Colonic mucosa (tissue), 4 donors: ENCODE measurements at regions not wholly inside any gene's neighbourhood (a gene's known extent, or its start where the extent isn't known, plus 50 kb on each side); places are given as distances from the start of the nearest gene placed in this dataset.

Source experiments
- DNase-seq: peaks from one replicate; pipeline ENCODE4 v3.0.0-alpha.2; 2020
- H3K27ac ChIP-seq: fragments of 200-600 bp; one replicate; pipeline ENCODE4 v1.8.0; 2021
- H3K27me3 ChIP-seq: fragments of 200-600 bp; one replicate; pipeline ENCODE4 v1.8.0; 2021
- H3K36me3 ChIP-seq: fragments of 200-600 bp; one replicate; pipeline ENCODE4 v1.8.0; 2021
- H3K4me1 ChIP-seq: fragments of 200-600 bp; one replicate; pipeline ENCODE4 v1.8.0; 2021; ENCODE audit warnings: mild to moderate bottlenecking
- H3K4me3 ChIP-seq: fragments of 200-600 bp; one replicate; pipeline ENCODE4 v1.8.0; 2021
- H3K9ac ChIP-seq, 2 donors: one replicate each; pipeline ENCODE4 v1.7.0; 2013; ENCODE audit warnings: control low read depth in 2 of 2, low read depth in 2 of 2, low read length in 2 of 2
- H3K9me3 ChIP-seq: fragments of 200-600 bp; one replicate; pipeline ENCODE4 v1.8.0; 2021
- CTCF ChIP-seq: fragments of 200-600 bp; IDR thresholded peaks from one replicate; pipeline ENCODE4 v1.8.0; 2022; ENCODE audit warnings: antibody characterized with exemption, mild to moderate bottlenecking
- intact Hi-C: fragments of 100-400 bp; cut with DNase I; formaldehyde crosslinking; loops from one replicate; pipeline ENCODE4 v1.14.1; 2022
- donor health status: healthy.
- donor health status: DM: no; HTN: no; CAD: no.
- donor health status: DM: no; HTN: no; CAD: no.

GRCh38 chr2:57575700-57576268 lies 470.8 kb upstream of the VRK2 start:
- Histone ChIP-seq H3K27ac (no peak overlapping the region), H3K36me3 (no peaks in the 10 kb centered on the region), H3K4me3 (no peak overlapping the region), H3K9ac (no peak overlapping the region), H3K27me3 (no peaks in the 10 kb centered on the region), H3K4me1 (no peaks in the 10 kb centered on the region), H3K9me3 (no peaks in the 10 kb centered on the region)
- TF ChIP-seq CTCF, result no peak
- intact Hi-C loops, result no loop called here
- DNase-seq, result no peak

GRCh38 chr2:57576983-57577382 lies 469.6 kb upstream of the VRK2 start:
- DNase-seq, result no peak
- no peak overlapping the region for H3K27ac ChIP-seq
- H3K27me3 ChIP-seq, result no peaks in the 10 kb centered on the region
- TF ChIP-seq CTCF, result no peak
- H3K9ac ChIP-seq, result no peak overlapping the region
- H3K36me3 ChIP-seq, result no peaks in the 10 kb centered on the region
- H3K9me3 ChIP-seq, result no peaks in the 10 kb centered on the region
- H3K4me3 ChIP-seq, result no peak overlapping the region
- intact Hi-C loops, result no loop called here
- H3K4me1 ChIP-seq, result no peaks in the 10 kb centered on the region

- no peak for TF ChIP-seq CTCF
- H3K4me1 ChIP-seq, result no peaks in the 10 kb centered on the region
- intact Hi-C loops, result no loop called here
- no peak for DNase-seq
- H3K27me3 ChIP-seq, result no peaks in the 10 kb centered on the region
- H3K9me3 ChIP-seq, result no peaks in the 10 kb centered on the region
- H3K4me3 ChIP-seq, result no peak overlapping the region
- H3K9ac ChIP-seq, result no peak overlapping the region
- H3K27ac ChIP-seq, result no peak overlapping the region
- no peaks in the 10 kb centered on the region for H3K36me3 ChIP-seq
These were observed 448.7 kb upstream of the VRK2 start for GRCh38 chr2:57597940-57598339.

GRCh38 chr2:57598551-57598950 lies 448.1 kb upstream of the VRK2 start:
- H3K36me3 ChIP-seq, result no peaks in the 10 kb centered on the region
- no peak for DNase-seq
- no peaks in the 10 kb centered on the region for H3K9me3 ChIP-seq
- intact Hi-C loops, result no loop called here
- H3K4me1 ChIP-seq, result no peaks in the 10 kb centered on the region
- no peaks in the 10 kb centered on the region for H3K27me3 ChIP-seq
- TF ChIP-seq CTCF, result no peak
- H3K9ac ChIP-seq, result no peak overlapping the region
- no peak overlapping the region for H3K27ac ChIP-seq
- no peak overlapping the region for H3K4me3 ChIP-seq

GRCh38 chr2:57602733-57603132 lies 443.9 kb upstream of the VRK2 start:
- no peak for DNase-seq
- no peak overlapping the region for H3K9ac ChIP-seq
- H3K27ac ChIP-seq, result no peak overlapping the region
- no peaks in the 10 kb centered on the region for H3K4me1 ChIP-seq
- H3K4me3 ChIP-seq, result no peak overlapping the region
- no peaks in the 10 kb centered on the region for H3K36me3 ChIP-seq
- no peaks in the 10 kb centered on the region for H3K27me3 ChIP-seq
- TF ChIP-seq CTCF, result no peak
- intact Hi-C loops, result no loop called here
- H3K9me3 ChIP-seq, result no peaks in the 10 kb centered on the region
